GM12878 (cell line): ENCODE measurements at regions not wholly inside any gene's neighbourhood (a gene's known extent, or its start where the extent isn't known, plus 50 kb on each side); places are given as distances from the start of the nearest gene placed in this dataset.

Source experiments
- BCL11A ChIP-seq: IDR thresholded peaks from 2 replicates; pipeline ENCODE4 v1.6.1; 2011; ENCODE audit warnings: low read depth, low read length
- CBFB ChIP-seq: IDR thresholded peaks from 2 replicates; pipeline ENCODE4 v1.6.1; 2016; ENCODE audit warnings: antibody characterized with exemption, low read depth
- CHD2 ChIP-seq: IDR thresholded peaks from 2 replicates; pipeline ENCODE4 v1.6.1; 2011; ENCODE audit warnings: low read depth, low read length, improper control_type of control experiment, borderline replicate concordance
- EP300 ChIP-seq, 2 experiments: fragments of 150-350 bp in 1 of 2; IDR thresholded peaks; 2 replicates each; pipeline ENCODE4 v1.6.1; 2011 to 2012; ENCODE audit warnings: low read depth in 2 of 2, low read length in 2 of 2, borderline replicate concordance in 1 of 2, improper control_type of control experiment in 1 of 2, inconsistent platforms in 1 of 2; ENCODE audit not compliant: control insufficient read depth in 1 of 2
- ETV6 ChIP-seq, 2 experiments: fragments of 450-650 bp in 1 of 2; IDR thresholded peaks in 1 of 2; conservative IDR thresholded peaks in 1 of 2; 2 replicates each; pipeline ENCODE4 v1.6.1; 2014; ENCODE audit warnings: antibody characterized with exemption in 1 of 2, borderline replicate concordance in 1 of 2, low read depth in 1 of 2, mild to moderate bottlenecking in 1 of 2, moderate library complexity in 1 of 2
- GATAD2B ChIP-seq: fragments of 450-650 bp; conservative IDR thresholded peaks from 2 replicates; pipeline ENCODE4 v1.6.1; 2017; ENCODE audit warnings: low read depth, mild to moderate bottlenecking, moderate library complexity
- NR2C1 ChIP-seq: fragments of 450-650 bp; IDR thresholded peaks from 2 replicates; pipeline ENCODE4 v1.6.1; 2017; ENCODE audit warnings: antibody characterized with exemption, mild to moderate bottlenecking, moderate library complexity
- NR2F1 ChIP-seq: fragments of 450-650 bp; conservative IDR thresholded peaks from 2 replicates; pipeline ENCODE4 v1.6.1; 2017; ENCODE audit warnings: mild to moderate bottlenecking
- PAX5 ChIP-seq: IDR thresholded peaks from 2 replicates; pipeline ENCODE4 v1.6.1; 2011; ENCODE audit warnings: low read depth, low read length, borderline replicate concordance
- RFX5 ChIP-seq: IDR thresholded peaks from 2 replicates; pipeline ENCODE4 v1.6.1; 2011; ENCODE audit warnings: low read depth, low read length, improper control_type of control experiment
- RUNX3 ChIP-seq: IDR thresholded peaks from 2 replicates; pipeline ENCODE4 v1.6.1; 2012; ENCODE audit warnings: low read length, inconsistent platforms
- SREBF1 ChIP-seq: IDR thresholded peaks from 2 replicates; pipeline ENCODE4 v1.6.1; 2012; ENCODE audit warnings: mild to moderate bottlenecking, low read length
- TCF12 ChIP-seq: IDR thresholded peaks from 2 replicates; pipeline ENCODE4 v1.6.1; 2011; ENCODE audit warnings: low read depth, mild to moderate bottlenecking, low read length
- TF ChIP-seq, protein P1 (sequence below): fragments of 450-650 bp; IDR thresholded peaks from 2 replicates; pipeline ENCODE4 v1.6.1; 2017; ENCODE audit warnings: antibody characterized with exemption, mild to moderate bottlenecking, moderate library complexity
- TF ChIP-seq, protein P2 (sequence below): fragments of 450-650 bp; IDR thresholded peaks from 2 replicates; pipeline ENCODE4 v1.6.1; 2017; ENCODE audit warnings: mild to moderate bottlenecking, low read depth, inconsistent platforms; ENCODE audit not compliant: poor library complexity, severe bottlenecking
- TF ChIP-seq, protein P3 (sequence below): fragments of 450-650 bp; IDR thresholded peaks from 2 replicates; pipeline ENCODE4 v1.6.1; 2017; ENCODE audit warnings: mild to moderate bottlenecking, moderate library complexity
- TF ChIP-seq, protein P4 (sequence below): fragments of 450-650 bp; IDR thresholded peaks from 2 replicates; pipeline ENCODE4 v1.6.1; 2016; ENCODE audit warnings: mild to moderate bottlenecking
- TF ChIP-seq, protein P5 (sequence below): fragments of 450-650 bp; IDR thresholded peaks from 2 replicates; pipeline ENCODE4 v1.6.1; 2017; ENCODE audit warnings: low read depth, mild to moderate bottlenecking, moderate library complexity

DNA sequence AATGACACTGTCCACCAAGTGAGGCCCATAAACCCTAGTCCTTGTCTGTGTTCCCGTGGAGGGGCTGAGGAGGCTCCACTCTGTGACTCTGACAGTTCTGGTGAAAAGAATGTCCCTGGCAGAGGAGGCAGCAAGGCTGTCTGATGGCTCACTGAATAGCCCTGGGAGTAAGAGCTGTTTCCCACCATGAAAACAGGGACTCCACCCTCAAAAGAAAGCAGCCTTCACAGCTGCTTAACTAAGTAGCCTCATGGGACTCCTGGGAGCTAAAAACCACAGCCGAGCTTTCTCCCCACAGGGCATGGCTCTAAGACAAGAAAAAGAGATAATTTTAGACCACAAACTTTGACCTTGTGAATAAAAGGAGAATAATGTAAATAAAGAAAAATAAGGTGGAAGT lies 135.1 kb upstream of the FRY start (continued):
- TF ChIP-seq PAX5 = no peak
- TF ChIP-seq, protein P1, sequence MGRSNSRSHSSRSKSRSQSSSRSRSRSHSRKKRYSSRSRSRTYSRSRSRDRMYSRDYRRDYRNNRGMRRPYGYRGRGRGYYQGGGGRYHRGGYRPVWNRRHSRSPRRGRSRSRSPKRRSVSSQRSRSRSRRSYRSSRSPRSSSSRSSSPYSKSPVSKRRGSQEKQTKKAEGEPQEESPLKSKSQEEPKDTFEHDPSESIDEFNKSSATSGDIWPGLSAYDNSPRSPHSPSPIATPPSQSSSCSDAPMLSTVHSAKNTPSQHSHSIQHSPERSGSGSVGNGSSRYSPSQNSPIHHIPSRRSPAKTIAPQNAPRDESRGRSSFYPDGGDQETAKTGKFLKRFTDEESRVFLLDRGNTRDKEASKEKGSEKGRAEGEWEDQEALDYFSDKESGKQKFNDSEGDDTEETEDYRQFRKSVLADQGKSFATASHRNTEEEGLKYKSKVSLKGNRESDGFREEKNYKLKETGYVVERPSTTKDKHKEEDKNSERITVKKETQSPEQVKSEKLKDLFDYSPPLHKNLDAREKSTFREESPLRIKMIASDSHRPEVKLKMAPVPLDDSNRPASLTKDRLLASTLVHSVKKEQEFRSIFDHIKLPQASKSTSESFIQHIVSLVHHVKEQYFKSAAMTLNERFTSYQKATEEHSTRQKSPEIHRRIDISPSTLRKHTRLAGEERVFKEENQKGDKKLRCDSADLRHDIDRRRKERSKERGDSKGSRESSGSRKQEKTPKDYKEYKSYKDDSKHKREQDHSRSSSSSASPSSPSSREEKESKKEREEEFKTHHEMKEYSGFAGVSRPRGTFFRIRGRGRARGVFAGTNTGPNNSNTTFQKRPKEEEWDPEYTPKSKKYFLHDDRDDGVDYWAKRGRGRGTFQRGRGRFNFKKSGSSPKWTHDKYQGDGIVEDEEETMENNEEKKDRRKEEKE = no peak
- peak; percentile 84 for TF ChIP-seq NR2F1
- TF ChIP-seq, protein P2, sequence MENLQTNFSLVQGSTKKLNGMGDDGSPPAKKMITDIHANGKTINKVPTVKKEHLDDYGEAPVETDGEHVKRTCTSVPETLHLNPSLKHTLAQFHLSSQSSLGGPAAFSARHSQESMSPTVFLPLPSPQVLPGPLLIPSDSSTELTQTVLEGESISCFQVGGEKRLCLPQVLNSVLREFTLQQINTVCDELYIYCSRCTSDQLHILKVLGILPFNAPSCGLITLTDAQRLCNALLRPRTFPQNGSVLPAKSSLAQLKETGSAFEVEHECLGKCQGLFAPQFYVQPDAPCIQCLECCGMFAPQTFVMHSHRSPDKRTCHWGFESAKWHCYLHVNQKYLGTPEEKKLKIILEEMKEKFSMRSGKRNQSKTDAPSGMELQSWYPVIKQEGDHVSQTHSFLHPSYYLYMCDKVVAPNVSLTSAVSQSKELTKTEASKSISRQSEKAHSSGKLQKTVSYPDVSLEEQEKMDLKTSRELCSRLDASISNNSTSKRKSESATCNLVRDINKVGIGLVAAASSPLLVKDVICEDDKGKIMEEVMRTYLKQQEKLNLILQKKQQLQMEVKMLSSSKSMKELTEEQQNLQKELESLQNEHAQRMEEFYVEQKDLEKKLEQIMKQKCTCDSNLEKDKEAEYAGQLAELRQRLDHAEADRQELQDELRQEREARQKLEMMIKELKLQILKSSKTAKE = peak; percentile 78
- TF ChIP-seq BCL11A = peak; percentile 67; the same call in 1 of the 2 replicates
- TF ChIP-seq EP300 (IDR thresholded peaks at IDR 0.05; ENCODE audit: borderline replicate concordance in 1 of 2, control insufficient read depth in 1 of 2, low read depth in 2 of 2, low read length in 2 of 2) = peak; percentile 25 to 52; a peak in 1 of 4 replicates
- TF ChIP-seq RFX5 = no peak
- TF ChIP-seq, protein P3, sequence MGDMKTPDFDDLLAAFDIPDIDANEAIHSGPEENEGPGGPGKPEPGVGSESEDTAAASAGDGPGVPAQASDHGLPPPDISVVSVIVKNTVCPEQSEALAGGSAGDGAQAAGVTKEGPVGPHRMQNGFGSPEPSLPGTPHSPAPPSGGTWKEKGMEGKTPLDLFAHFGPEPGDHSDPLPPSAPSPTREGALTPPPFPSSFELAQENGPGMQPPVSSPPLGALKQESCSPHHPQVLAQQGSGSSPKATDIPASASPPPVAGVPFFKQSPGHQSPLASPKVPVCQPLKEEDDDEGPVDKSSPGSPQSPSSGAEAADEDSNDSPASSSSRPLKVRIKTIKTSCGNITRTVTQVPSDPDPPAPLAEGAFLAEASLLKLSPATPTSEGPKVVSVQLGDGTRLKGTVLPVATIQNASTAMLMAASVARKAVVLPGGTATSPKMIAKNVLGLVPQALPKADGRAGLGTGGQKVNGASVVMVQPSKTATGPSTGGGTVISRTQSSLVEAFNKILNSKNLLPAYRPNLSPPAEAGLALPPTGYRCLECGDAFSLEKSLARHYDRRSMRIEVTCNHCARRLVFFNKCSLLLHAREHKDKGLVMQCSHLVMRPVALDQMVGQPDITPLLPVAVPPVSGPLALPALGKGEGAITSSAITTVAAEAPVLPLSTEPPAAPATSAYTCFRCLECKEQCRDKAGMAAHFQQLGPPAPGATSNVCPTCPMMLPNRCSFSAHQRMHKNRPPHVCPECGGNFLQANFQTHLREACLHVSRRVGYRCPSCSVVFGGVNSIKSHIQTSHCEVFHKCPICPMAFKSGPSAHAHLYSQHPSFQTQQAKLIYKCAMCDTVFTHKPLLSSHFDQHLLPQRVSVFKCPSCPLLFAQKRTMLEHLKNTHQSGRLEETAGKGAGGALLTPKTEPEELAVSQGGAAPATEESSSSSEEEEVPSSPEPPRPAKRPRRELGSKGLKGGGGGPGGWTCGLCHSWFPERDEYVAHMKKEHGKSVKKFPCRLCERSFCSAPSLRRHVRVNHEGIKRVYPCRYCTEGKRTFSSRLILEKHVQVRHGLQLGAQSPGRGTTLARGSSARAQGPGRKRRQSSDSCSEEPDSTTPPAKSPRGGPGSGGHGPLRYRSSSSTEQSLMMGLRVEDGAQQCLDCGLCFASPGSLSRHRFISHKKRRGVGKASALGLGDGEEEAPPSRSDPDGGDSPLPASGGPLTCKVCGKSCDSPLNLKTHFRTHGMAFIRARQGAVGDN = 0 out of 2 replicates have a peak, but pooled peaks have one; percentile 45
- peak; percentile 91 for TF ChIP-seq GATAD2B
- TF ChIP-seq SREBF1 = no peak
- 0 out of 2 replicates have a peak, but pooled peaks have one; percentile 40 for TF ChIP-seq CHD2
- TF ChIP-seq TCF12 = peak; percentile 91
- TF ChIP-seq, protein P4, sequence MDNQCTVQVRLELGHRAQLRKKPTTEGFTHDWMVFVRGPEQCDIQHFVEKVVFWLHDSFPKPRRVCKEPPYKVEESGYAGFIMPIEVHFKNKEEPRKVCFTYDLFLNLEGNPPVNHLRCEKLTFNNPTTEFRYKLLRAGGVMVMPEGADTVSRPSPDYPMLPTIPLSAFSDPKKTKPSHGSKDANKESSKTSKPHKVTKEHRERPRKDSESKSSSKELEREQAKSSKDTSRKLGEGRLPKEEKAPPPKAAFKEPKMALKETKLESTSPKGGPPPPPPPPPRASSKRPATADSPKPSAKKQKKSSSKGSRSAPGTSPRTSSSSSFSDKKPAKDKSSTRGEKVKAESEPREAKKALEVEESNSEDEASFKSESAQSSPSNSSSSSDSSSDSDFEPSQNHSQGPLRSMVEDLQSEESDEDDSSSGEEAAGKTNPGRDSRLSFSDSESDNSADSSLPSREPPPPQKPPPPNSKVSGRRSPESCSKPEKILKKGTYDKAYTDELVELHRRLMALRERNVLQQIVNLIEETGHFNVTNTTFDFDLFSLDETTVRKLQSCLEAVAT = peak; percentile 76
- TF ChIP-seq CBFB = 0 out of 2 replicates have a peak, but pooled peaks have one; percentile 38
- TF ChIP-seq, protein P5, sequence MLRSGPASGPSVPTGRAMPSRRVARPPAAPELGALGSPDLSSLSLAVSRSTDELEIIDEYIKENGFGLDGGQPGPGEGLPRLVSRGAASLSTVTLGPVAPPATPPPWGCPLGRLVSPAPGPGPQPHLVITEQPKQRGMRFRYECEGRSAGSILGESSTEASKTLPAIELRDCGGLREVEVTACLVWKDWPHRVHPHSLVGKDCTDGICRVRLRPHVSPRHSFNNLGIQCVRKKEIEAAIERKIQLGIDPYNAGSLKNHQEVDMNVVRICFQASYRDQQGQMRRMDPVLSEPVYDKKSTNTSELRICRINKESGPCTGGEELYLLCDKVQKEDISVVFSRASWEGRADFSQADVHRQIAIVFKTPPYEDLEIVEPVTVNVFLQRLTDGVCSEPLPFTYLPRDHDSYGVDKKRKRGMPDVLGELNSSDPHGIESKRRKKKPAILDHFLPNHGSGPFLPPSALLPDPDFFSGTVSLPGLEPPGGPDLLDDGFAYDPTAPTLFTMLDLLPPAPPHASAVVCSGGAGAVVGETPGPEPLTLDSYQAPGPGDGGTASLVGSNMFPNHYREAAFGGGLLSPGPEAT = peak; percentile 71
- TF ChIP-seq ETV6 (conservative IDR thresholded peaks at IDR 0.05 in 1 of 2, IDR thresholded peaks at IDR 0.05 in 1 of 2; ENCODE audit: borderline replicate concordance in 1 of 2, low read depth in 1 of 2) = no peak
- peak; percentile 39; the same call in 1 of the 2 replicates for TF ChIP-seq NR2C1
- peak; percentile 78 for TF ChIP-seq RUNX3
